HepG2 (cell line): ENCODE measurements at regions not wholly inside any gene's neighbourhood (a gene's known extent, or its start where the extent isn't known, plus 50 kb on each side); places are given as distances from the start of the nearest gene placed in this dataset.

ENCODE experiments used
- FOSL1 ChIP-seq: sonication (generic); formaldehyde crosslinking; IDR thresholded peaks from 2 replicates; pipeline ENCODE4 v1.9.0; 2021; ENCODE audit warnings: missing genetic modification reagents, borderline replicate concordance
- RFX1 ChIP-seq: fragments of 450-650 bp; IDR thresholded peaks from 2 replicates; pipeline ENCODE4 v1.6.1; 2017
- U2AF2 ChIP-seq: fragments of 200-400 bp; formaldehyde crosslinking; IDR thresholded peaks from 2 replicates; pipeline ENCODE4 v1.6.1; 2017; ENCODE audit warnings: low read depth, mild to moderate bottlenecking, low read length
- ZFY ChIP-seq: sonication (generic); formaldehyde crosslinking; IDR thresholded peaks from 2 replicates; pipeline ENCODE4 v1.4.0; 2020; ENCODE audit warnings: missing genetic modification reagents
- ZNF607 ChIP-seq: sonication (generic); formaldehyde crosslinking; IDR thresholded peaks from 2 replicates; pipeline ENCODE4 v1.5.1; 2020; ENCODE audit warnings: missing genetic modification reagents, mild to moderate bottlenecking, borderline replicate concordance
- ZNF780A ChIP-seq: sonication (generic); formaldehyde crosslinking; IDR thresholded peaks from 2 replicates; pipeline ENCODE4 v1.8.0; 2022; ENCODE audit warnings: mild to moderate bottlenecking, missing genetic modification reagents, moderate library complexity
- TF ChIP-seq, protein P1 (sequence below): sonication (generic); formaldehyde crosslinking; IDR thresholded peaks from 2 replicates; pipeline ENCODE4 v1.4.0; 2020; ENCODE audit warnings: mild to moderate bottlenecking, low read depth, missing genetic modification reagents
- TF ChIP-seq, protein P2 (sequence below): sonication (generic); formaldehyde crosslinking; IDR thresholded peaks from 2 replicates; pipeline ENCODE4 v1.4.0; 2020; ENCODE audit warnings: missing genetic modification reagents; ENCODE audit errors: not compliant biosample characterization
- TF ChIP-seq, protein P3 (sequence below): sonication (generic); formaldehyde crosslinking; IDR thresholded peaks from 2 replicates; pipeline ENCODE4 v1.4.0; 2020; ENCODE audit warnings: mild to moderate bottlenecking, missing genetic modification reagents
- TF ChIP-seq, protein P4 (sequence below): sonication (generic); formaldehyde crosslinking; IDR thresholded peaks from 2 replicates; pipeline ENCODE4 v1.8.1; 2023; ENCODE audit warnings: mild to moderate bottlenecking, missing genetic modification reagents
- TF ChIP-seq, protein P5 (sequence below): sonication (generic); formaldehyde crosslinking; IDR thresholded peaks from 2 replicates; pipeline ENCODE4 v1.4.0; 2020; ENCODE audit warnings: missing genetic modification reagents, mild to moderate bottlenecking, borderline replicate concordance
- TF ChIP-seq, protein P6 (sequence below): sonication (generic); formaldehyde crosslinking; IDR thresholded peaks from 2 replicates; pipeline ENCODE4 v1.5.0; 2020; ENCODE audit warnings: mild to moderate bottlenecking, missing genetic modification reagents, moderate library complexity

DNA sequence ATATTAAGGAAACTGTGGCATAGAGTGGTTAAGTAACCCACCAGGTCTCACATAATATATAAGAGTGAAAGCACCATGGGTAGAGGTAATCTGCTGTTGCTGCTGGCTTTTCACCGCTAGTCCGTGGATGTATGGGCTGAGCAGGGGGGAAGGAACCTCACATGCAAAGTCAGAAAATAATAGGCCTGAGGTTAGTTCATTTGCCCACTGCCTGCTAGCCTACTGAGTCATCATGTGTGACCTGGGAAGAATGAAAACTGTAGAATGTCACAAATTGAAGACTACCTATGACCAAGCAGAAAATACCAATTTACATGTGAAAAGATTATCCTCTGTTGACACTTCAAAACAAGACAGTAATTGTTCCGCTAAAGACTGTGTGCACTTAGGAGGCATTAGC lies 560.1 kb upstream of the FAT3 start:
- TF ChIP-seq, protein P1, sequence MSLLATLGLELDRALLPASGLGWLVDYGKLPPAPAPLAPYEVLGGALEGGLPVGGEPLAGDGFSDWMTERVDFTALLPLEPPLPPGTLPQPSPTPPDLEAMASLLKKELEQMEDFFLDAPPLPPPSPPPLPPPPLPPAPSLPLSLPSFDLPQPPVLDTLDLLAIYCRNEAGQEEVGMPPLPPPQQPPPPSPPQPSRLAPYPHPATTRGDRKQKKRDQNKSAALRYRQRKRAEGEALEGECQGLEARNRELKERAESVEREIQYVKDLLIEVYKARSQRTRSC (CRISPR knock-in tag), result no peak
- TF ChIP-seq, protein P2, sequence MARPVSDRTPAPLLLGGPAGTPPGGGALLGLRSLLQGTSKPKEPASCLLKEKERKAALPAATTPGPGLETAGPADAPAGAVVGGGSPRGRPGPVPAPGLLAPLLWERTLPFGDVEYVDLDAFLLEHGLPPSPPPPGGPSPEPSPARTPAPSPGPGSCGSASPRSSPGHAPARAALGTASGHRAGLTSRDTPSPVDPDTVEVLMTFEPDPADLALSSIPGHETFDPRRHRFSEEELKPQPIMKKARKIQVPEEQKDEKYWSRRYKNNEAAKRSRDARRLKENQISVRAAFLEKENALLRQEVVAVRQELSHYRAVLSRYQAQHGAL, result no peak
- TF ChIP-seq, protein P3, sequence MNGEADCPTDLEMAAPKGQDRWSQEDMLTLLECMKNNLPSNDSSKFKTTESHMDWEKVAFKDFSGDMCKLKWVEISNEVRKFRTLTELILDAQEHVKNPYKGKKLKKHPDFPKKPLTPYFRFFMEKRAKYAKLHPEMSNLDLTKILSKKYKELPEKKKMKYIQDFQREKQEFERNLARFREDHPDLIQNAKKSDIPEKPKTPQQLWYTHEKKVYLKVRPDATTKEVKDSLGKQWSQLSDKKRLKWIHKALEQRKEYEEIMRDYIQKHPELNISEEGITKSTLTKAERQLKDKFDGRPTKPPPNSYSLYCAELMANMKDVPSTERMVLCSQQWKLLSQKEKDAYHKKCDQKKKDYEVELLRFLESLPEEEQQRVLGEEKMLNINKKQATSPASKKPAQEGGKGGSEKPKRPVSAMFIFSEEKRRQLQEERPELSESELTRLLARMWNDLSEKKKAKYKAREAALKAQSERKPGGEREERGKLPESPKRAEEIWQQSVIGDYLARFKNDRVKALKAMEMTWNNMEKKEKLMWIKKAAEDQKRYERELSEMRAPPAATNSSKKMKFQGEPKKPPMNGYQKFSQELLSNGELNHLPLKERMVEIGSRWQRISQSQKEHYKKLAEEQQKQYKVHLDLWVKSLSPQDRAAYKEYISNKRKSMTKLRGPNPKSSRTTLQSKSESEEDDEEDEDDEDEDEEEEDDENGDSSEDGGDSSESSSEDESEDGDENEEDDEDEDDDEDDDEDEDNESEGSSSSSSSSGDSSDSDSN (CRISPR knock-in tag), result no peak
- no peak for TF ChIP-seq ZFY (CRISPR knock-in tag)
- TF ChIP-seq, protein P4, sequence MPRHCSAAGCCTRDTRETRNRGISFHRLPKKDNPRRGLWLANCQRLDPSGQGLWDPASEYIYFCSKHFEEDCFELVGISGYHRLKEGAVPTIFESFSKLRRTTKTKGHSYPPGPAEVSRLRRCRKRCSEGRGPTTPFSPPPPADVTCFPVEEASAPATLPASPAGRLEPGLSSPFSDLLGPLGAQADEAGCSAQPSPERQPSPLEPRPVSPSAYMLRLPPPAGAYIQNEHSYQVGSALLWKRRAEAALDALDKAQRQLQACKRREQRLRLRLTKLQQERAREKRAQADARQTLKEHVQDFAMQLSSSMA, result no peak
- TF ChIP-seq FOSL1 (CRISPR knock-in tag), result no peak
- no peak for TF ChIP-seq ZNF607 (CRISPR knock-in tag)
- TF ChIP-seq, protein P5, sequence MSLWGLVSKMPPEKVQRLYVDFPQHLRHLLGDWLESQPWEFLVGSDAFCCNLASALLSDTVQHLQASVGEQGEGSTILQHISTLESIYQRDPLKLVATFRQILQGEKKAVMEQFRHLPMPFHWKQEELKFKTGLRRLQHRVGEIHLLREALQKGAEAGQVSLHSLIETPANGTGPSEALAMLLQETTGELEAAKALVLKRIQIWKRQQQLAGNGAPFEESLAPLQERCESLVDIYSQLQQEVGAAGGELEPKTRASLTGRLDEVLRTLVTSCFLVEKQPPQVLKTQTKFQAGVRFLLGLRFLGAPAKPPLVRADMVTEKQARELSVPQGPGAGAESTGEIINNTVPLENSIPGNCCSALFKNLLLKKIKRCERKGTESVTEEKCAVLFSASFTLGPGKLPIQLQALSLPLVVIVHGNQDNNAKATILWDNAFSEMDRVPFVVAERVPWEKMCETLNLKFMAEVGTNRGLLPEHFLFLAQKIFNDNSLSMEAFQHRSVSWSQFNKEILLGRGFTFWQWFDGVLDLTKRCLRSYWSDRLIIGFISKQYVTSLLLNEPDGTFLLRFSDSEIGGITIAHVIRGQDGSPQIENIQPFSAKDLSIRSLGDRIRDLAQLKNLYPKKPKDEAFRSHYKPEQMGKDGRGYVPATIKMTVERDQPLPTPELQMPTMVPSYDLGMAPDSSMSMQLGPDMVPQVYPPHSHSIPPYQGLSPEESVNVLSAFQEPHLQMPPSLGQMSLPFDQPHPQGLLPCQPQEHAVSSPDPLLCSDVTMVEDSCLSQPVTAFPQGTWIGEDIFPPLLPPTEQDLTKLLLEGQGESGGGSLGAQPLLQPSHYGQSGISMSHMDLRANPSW, result no peak
- TF ChIP-seq, protein P6, sequence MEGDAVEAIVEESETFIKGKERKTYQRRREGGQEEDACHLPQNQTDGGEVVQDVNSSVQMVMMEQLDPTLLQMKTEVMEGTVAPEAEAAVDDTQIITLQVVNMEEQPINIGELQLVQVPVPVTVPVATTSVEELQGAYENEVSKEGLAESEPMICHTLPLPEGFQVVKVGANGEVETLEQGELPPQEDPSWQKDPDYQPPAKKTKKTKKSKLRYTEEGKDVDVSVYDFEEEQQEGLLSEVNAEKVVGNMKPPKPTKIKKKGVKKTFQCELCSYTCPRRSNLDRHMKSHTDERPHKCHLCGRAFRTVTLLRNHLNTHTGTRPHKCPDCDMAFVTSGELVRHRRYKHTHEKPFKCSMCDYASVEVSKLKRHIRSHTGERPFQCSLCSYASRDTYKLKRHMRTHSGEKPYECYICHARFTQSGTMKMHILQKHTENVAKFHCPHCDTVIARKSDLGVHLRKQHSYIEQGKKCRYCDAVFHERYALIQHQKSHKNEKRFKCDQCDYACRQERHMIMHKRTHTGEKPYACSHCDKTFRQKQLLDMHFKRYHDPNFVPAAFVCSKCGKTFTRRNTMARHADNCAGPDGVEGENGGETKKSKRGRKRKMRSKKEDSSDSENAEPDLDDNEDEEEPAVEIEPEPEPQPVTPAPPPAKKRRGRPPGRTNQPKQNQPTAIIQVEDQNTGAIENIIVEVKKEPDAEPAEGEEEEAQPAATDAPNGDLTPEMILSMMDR (CRISPR knock-in tag), result no peak
- no peak for TF ChIP-seq RFX1
- no peak for TF ChIP-seq ZNF780A
- TF ChIP-seq U2AF2, result no peak
